GM18520 (cell line): ENCODE measurements at regions not wholly inside any gene's neighbourhood (a gene's known extent, or its start where the extent isn't known, plus 50 kb on each side); places are given as distances from the start of the nearest gene placed in this dataset.
"Not testable (repeated sequence)": the region's sequence is repeated elsewhere in the genome, so short reads cannot be mapped to it uniquely, and the experiment has no call there.

Experiments used
- ATAC-seq: cut with Tn5 transposase; IDR thresholded peaks from one replicate; pipeline ENCODE4 v1.9.1; 2021; ENCODE audit not compliant: unreplicated experiment

GRCh38 chr4:115515366-115515765, 401.9 kb upstream of the NDST4 start:
- peak; percentile 5 for ATAC-seq

- no peak for ATAC-seq
Observed at GRCh38 chr4:115514675-115515074, 401.3 kb upstream of the NDST4 start.

GRCh38 chr4:115505326-115505725, 391.9 kb upstream of the NDST4 start:
- no peak for ATAC-seq

- no peak for ATAC-seq
Observed at GRCh38 chr4:115501656-115502055, 388.2 kb upstream of the NDST4 start.

GRCh38 chr4:115493770-115494169, 380.4 kb upstream of the NDST4 start:
- ATAC-seq, result not testable (repeated sequence)

GRCh38 chr4:115491686-115492085, 378.3 kb upstream of the NDST4 start:
- ATAC-seq, result no peak

DNA sequence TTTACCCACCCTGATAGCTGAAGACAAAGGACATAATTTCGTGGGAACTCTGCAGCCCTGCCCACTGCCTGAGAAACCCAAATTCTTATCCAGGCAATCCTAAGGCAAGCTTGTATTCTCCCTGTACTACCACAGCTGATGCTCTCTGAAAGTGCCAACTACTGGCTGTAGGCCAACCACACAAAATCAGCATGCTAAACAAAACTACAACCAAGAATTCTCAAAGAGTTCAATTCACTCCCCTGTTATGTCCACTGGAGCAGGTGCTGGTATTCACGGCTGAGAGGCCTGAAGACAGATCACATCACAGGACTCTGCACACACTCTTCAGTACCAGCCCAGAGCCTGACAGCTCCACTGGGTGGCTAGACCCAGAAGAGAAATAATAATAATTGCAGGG, 375.9 kb upstream of the NDST4 start:
- ATAC-seq, result no peak

GRCh38 chr4:115485402-115485801, 372.0 kb upstream of the NDST4 start:
- ATAC-seq, result no peak

DNA sequence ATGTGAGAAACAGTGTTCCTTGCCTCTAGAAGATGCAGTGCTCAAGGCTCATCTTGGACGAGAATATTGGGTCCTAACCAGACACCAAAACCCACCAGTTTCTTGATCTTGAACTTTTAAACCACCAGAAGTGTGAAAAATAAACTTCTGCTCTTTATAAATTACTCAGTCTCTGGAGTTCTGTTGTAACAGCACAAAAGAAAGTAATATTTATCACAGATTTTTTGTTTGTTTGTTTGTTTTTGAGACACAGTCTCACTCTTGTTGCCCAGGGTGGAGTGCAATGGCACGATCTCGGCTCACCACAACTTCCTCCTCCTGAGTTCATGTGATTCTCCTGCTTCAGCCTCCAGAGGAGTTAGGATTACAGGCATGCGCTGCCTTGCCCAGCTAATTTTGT, 371.1 kb upstream of the NDST4 start:
- no peak for ATAC-seq

DNA sequence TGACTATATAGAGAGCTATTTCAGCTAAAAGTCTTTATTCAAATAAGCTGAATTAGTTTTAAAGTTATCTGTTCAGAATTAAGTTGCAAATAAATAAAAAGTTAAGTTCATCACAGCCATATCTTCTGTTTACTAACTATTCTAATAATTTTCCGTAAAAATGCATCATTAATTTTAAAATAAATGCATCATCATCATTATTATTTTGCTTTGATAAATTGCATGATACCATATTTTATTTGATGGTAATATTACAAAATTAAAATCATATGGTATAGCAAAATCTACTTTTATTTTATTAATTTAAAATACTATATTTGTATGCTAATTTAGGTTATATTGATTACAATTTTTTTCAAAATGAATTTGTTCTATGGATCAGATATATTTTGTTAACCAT, 357.3 kb upstream of the NDST4 start:
- ATAC-seq, result no peak

- not testable (repeated sequence) for ATAC-seq
Observed at GRCh38 chr4:115459301-115459700, 345.9 kb upstream of the NDST4 start.

DNA sequence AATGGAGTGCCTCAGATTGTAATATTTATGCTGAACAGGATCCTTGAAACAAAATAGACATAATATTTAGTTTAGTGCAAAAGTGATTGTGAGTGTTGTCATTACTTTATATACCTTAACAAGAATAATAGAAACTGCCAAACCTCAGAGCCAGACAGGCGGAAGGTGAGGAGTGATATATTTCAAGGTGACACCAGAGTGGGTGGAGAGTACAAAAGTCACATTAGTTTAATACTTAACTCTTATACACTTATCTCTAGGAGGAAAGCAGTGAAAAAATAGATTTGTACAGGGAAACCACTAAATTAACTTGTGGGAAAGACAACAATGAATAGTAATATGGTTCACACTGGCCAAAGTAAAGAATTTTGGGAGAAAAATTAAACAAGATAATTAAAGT, 342.8 kb upstream of the NDST4 start:
- ATAC-seq, result no peak

DNA sequence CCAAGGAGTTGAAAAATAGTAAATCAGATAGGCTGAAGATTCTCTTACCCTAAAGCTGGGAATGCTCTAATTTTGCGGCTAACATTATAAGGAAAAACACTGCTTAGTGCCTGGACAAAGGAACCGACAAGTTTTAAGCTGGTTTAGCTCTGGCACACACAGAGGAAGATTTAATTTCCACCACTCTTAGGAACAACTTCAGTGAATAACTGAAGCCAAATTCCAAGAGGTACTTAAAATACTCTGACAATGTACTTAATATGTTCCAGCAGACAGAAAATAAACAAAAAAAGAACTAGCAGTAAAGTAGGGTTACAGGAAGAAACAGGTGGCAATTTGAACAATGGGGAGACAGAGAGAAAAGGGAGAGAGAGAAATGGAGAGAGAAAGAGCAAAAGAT, 340.8 kb upstream of the NDST4 start:
- ATAC-seq, result no peak

GRCh38 chr4:115453416-115453815, 340.0 kb upstream of the NDST4 start:
- no peak for ATAC-seq

DNA sequence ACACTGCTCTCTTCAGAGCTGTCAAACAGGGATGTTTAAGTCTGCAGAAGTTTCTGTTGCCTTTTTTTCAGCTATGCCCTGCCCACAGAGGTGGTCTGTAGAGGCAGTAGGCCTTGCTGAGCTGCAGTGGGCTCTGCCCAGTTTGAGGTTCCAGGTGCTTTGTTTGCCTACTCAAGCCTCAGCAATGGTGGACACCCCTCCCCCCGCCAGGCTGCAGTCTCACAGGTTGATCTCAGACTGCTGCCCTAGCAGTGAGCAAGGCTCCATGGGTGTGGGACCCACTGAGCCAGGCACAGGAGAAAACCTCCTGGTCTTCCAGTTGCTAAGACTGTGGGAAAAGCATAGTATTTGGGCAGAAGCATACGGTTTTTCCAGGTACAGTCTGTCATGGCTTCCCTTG, 338.8 kb upstream of the NDST4 start:
- not testable (repeated sequence) for ATAC-seq

DNA sequence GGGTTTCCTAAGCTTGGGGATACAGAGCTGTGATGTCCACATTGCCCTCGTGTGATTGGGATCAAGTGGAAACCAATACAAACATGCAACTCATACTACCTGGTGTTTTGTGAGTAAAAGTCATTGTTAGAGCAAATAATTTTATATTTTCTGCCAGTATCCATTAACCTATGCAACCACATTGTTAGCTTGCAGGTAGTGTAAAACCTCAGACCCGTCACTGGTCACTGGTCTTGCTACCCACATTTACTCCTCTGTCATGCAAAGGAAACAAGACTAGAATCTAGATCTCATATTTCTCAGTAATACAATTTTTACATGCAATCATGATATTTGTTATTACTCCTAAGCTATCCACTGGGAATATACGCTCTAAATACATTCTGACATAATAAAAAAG, 324.3 kb upstream of the NDST4 start:
- ATAC-seq, result no peak

DNA sequence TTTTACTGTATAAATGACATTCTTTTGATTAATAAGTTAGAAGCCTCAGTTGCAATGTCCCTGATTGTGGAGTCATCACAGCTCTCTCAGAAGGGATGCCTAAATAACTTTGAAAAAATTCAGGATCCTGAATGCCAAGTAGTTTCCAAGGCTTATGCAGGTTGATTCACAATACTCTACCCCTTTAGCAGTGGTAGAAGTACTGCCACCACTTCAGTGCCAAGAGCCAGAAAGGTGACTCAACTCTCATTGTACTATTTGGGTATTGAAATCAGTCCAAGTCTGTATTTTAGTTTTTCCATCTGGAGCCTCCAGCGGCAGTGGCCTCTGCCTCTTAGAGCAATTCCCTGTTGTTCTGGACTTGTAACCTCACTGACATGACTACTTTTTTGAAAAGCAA, 320.1 kb upstream of the NDST4 start:
- no peak for ATAC-seq

DNA sequence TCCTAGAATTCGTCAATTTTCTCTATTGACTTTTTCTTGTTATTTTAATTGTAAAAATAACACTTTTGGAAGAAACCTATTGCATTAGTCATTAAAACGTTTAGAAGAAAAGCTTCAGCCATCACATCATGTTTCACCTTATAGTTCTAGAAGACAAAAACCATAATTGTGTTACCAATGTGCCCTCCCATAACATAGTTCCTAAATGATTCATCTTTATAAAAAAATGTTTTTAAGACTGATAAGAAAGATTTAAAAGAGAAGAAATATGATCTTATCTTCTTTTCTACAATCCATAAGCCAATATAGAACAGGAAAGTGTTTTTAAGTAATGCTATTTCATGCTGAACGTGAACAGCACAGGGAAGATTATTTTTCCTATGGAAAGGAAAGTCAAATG, 316.6 kb upstream of the NDST4 start:
- ATAC-seq, result no peak

- no peak for ATAC-seq
Observed at GRCh38 chr4:115428455-115428854, 315.0 kb upstream of the NDST4 start.

DNA sequence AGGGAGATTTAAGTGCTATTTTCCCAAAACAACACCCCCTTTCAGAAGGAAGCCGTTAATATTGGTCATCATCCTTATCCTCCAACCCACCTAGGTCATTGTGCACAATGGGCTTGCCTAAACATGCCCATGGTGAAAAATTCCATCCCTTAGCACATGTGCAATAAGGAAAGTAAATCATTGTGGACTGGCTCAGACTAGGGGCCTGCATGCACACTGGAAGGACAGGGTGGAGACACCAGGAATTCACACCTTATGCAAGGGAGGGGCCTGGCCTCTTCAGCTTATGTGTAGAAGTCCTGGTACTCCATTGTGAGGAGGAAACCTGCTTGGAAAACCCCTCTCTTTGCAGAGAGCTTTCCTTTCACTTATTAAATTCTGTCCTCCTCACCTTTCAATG, 311.4 kb upstream of the NDST4 start:
- ATAC-seq, result no peak

DNA sequence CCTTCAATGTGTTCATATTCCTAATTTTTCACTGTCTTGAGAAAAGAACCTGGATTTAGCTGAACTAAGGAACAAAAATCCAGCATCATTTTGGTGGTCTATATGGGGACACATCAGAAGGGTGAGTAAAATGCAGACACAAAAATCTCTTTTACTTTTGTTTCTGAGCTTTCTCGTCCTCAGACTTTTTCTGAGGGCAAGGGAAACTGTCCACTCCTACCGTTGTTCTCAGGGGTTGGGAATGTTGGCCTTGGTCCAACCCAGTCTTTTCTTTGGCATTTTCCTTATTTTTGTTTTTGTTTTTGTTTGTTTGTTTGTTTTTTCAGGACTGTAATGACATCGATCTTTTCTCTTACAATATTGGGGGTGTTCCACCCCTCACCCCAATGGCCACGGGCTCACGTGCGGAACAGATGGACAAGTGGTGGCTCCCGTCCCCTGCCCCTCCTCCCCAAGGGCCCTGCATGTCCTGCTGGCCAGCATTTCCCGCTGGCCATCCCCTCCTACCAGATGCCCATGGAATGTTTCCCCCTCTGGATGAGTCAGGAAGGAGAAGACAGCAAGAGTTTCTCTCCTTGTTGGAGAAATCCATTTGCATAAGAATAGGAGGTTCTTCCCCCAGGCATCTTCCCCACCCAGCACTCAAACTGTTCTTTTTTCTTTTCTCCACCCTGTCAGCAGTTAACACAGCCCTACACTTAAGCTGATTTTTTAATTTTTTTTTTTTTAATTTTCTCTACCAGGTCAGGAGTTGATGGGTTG, 305.4 kb upstream of the NDST4 start:
- no peak for ATAC-seq

DNA sequence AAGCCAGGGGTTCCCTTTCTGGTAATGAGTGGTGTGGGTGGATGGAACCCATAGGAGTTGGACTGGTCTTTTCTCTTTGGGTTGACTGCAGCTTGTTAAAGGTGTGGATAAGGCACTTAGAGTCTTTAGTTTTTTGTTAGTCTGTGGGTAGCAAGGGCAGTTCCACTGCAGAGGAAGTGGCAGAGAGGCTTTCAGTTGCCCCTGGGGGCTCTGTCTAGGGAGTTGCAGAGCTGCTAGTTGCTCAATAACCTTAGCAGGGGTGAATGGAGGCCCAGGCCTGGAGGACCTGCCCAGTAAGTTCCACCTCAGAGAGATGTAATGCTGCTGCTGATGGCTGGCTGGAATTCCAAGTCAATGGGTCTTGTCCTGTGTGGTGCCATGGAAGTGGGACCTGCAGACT, 282.6 kb upstream of the NDST4 start:
- no peak for ATAC-seq

- no peak for ATAC-seq
Observed at GRCh38 chr4:115376866-115377265, 263.4 kb upstream of the NDST4 start.
